ENCODE measurements at regions not wholly inside any gene's neighbourhood (a gene's known extent, or its start where the extent isn't known, plus 50 kb on each side); places are given as distances from the start of the nearest gene placed in this dataset.

- ChIA-PET CTCF (no interaction called here), POLR2A (no interaction called here)
- no peaks in the 10 kb centered on the region for H3K36me3 Mint-ChIP-seq
- DNase-seq (ENCODE audit: low spot score) = no peak
- H3K4me3 Mint-ChIP-seq = no peak overlapping the region
- H3K27ac Mint-ChIP-seq = no peak overlapping the region
- no peaks in the 10 kb centered on the region for H3K9me3 Mint-ChIP-seq
- H3K4me1 Mint-ChIP-seq = no peaks in the 10 kb centered on the region
- no peak for ATAC-seq
- H3K27me3 Mint-ChIP-seq (ENCODE audit: low read depth) = peaks cover 2% of the 10 kb centered on the region; the same call in 1 of the 2 replicates
- TF ChIP-seq ETV6 (CRISPR knock-in tag; IDR thresholded peaks at IDR 0.05) = no peak
- TF ChIP-seq E2F4 (CRISPR knock-in tag; IDR thresholded peaks at IDR 0.05; ENCODE audit: borderline replicate concordance, low read depth) = no peak
- no peak for TF ChIP-seq ELF4 (CRISPR knock-in tag; IDR thresholded peaks at IDR 0.05; ENCODE audit: low read depth)
- no peak for TF ChIP-seq NR1H2 (CRISPR knock-in tag; IDR thresholded peaks at IDR 0.05)
- no peak for TF ChIP-seq ZNF317 (CRISPR knock-in tag; IDR thresholded peaks at IDR 0.05; ENCODE audit: borderline replicate concordance, low read depth)
- no peak for TF ChIP-seq MXD4 (CRISPR knock-in tag; IDR thresholded peaks at IDR 0.05; ENCODE audit: borderline replicate concordance)
- no peak for TF ChIP-seq HMGA2 (CRISPR knock-in tag; IDR thresholded peaks at IDR 0.05)
- no peak for TF ChIP-seq NR3C1 (CRISPR knock-in tag; conservative IDR thresholded peaks at IDR 0.05; ENCODE audit: low read depth)
- TF ChIP-seq ZNF219 (CRISPR knock-in tag; IDR thresholded peaks at IDR 0.05; ENCODE audit: borderline replicate concordance) = no peak
- no peak for TF ChIP-seq AFF4 (CRISPR knock-in tag; IDR thresholded peaks at IDR 0.05; ENCODE audit: borderline replicate concordance)
- no peak for TF ChIP-seq ATF3 (CRISPR knock-in tag; conservative IDR thresholded peaks at IDR 0.05)
- no peak for TF ChIP-seq CREB1 (CRISPR knock-in tag; IDR thresholded peaks at IDR 0.05)
These were observed 112.8 kb upstream of the PLS3 start for GRCh38 chrX:115448146-115448545.

GRCh38 chrX:115449742-115450141, 111.2 kb upstream of the PLS3 start:
- Mint-ChIP-seq H3K9me3 (no peaks in the 10 kb centered on the region), H3K36me3 (no peaks in the 10 kb centered on the region), H3K27me3 (ENCODE audit: low read depth) (peaks cover 1% of the 10 kb centered on the region; the same call in 1 of the 2 replicates), H3K4me1 (no peaks in the 10 kb centered on the region), H3K4me3 (no peak overlapping the region), H3K27ac (no peak overlapping the region)
- ATAC-seq (no peak), DNase-seq (ENCODE audit: low spot score) (no peak)
- TF ChIP-seq GABPB1 (CRISPR knock-in tag; IDR thresholded peaks at IDR 0.05) (peak; percentile 82), ZNF423 (CRISPR knock-in tag; IDR thresholded peaks at IDR 0.05) (no peak)
- ChIA-PET CTCF (no interaction called here), POLR2A (no interaction called here)

GRCh38 chrX:115452251-115452650, 108.7 kb upstream of the PLS3 start:
- ATAC-seq = no peak
- POLR2A ChIA-PET = no interaction called here
- no peaks in the 10 kb centered on the region for H3K9me3 Mint-ChIP-seq
- no peaks in the 10 kb centered on the region for H3K4me1 Mint-ChIP-seq
- no peak for DNase-seq (ENCODE audit: low spot score)
- peaks cover 9% of the 10 kb centered on the region for H3K27me3 Mint-ChIP-seq (ENCODE audit: low read depth)
- no peak overlapping the region for H3K4me3 Mint-ChIP-seq
- no peak overlapping the region for H3K27ac Mint-ChIP-seq
- no peaks in the 10 kb centered on the region for H3K36me3 Mint-ChIP-seq
- CTCF ChIA-PET = no interaction called here
- no peak for TF ChIP-seq USF1 (CRISPR knock-in tag; IDR thresholded peaks at IDR 0.05)
- no peak for TF ChIP-seq TEAD1 (CRISPR knock-in tag; IDR thresholded peaks at IDR 0.05)
- TF ChIP-seq HMGXB4 (CRISPR knock-in tag; IDR thresholded peaks at IDR 0.05) = no peak
- TF ChIP-seq ZNF138 (CRISPR knock-in tag; conservative IDR thresholded peaks at IDR 0.05) = no peak
- TF ChIP-seq ELF4 (CRISPR knock-in tag; IDR thresholded peaks at IDR 0.05; ENCODE audit: low read depth) = no peak
- no peak for TF ChIP-seq SOX15 (CRISPR knock-in tag; IDR thresholded peaks at IDR 0.05)
- no peak for TF ChIP-seq TEAD4 (CRISPR knock-in tag; IDR thresholded peaks at IDR 0.05)
- no peak for TF ChIP-seq E2F4 (CRISPR knock-in tag; IDR thresholded peaks at IDR 0.05; ENCODE audit: borderline replicate concordance, low read depth)
- no peak for TF ChIP-seq AFF4 (CRISPR knock-in tag; IDR thresholded peaks at IDR 0.05; ENCODE audit: borderline replicate concordance)

Measured in WTC11 (cell line).